Astrocyte (in vitro differentiated cells and primary cell): ENCODE measurements at regions not wholly inside any gene's neighbourhood (a gene's known extent, or its start where the extent isn't known, plus 50 kb on each side); places are given as distances from the start of the nearest gene placed in this dataset.

ENCODE experiments used
- DNase-seq: peaks from one replicate; pipeline ENCODE4 v3.0.0-alpha.2; 2010; ENCODE audit warnings: low read depth
- FAIRE-seq: peaks from 2 replicates; lab custom pipeline; 2011; peaks lifted over from hg19 to GRCh38; lab: Jason Lieb, UNC
- H2AFZ ChIP-seq: 2 replicates; pipeline ENCODE4 v1.6.0; 2012; ENCODE audit warnings: low read depth, low read length, inconsistent platforms
- H3K27ac ChIP-seq: 2 replicates; pipeline ENCODE4 v1.5.1; 2011; ENCODE audit warnings: low read depth, low read length, inconsistent platforms
- H3K27me3 ChIP-seq: 2 replicates; pipeline ENCODE4 v1.6.0; 2011; ENCODE audit warnings: low read length, inconsistent platforms; ENCODE audit not compliant: insufficient read depth
- H3K36me3 ChIP-seq: 2 replicates; pipeline ENCODE4 v1.5.1; 2011; ENCODE audit warnings: low read length, inconsistent platforms; ENCODE audit not compliant: insufficient read depth
- H3K4me1 ChIP-seq: 2 replicates; pipeline ENCODE4 v1.5.1; 2011; ENCODE audit warnings: low read length, inconsistent platforms; ENCODE audit not compliant: insufficient read depth
- H3K4me2 ChIP-seq: 2 replicates; pipeline ENCODE4 v1.6.0; 2012; ENCODE audit warnings: low read length, inconsistent platforms
- H3K4me3 ChIP-seq: 2 replicates; pipeline ENCODE4 v1.5.1; 2011; ENCODE audit warnings: low read depth, mild to moderate bottlenecking, low read length, inconsistent platforms; ENCODE audit not compliant: insufficient read depth
- H3K79me2 ChIP-seq: 2 replicates; pipeline ENCODE4 v1.6.0; 2012; ENCODE audit warnings: mild to moderate bottlenecking, low read length, inconsistent platforms; ENCODE audit not compliant: insufficient read depth
- H3K9ac ChIP-seq: 2 replicates; pipeline ENCODE4 v1.6.0; 2012; ENCODE audit warnings: mild to moderate bottlenecking, low read length, inconsistent platforms
- H3K9me3 ChIP-seq: 2 replicates; pipeline ENCODE4 v1.5.1; 2012; ENCODE audit warnings: low read depth, mild to moderate bottlenecking, low read length, inconsistent platforms; ENCODE audit not compliant: insufficient read depth
- H4K20me1 ChIP-seq: 2 replicates; pipeline ENCODE4 v1.6.0; 2012; ENCODE audit warnings: low read length, inconsistent platforms; ENCODE audit not compliant: insufficient read depth
- H3K27ac Mint-ChIP-seq: one replicate; pipeline ENCODE4 v1.8.0; 2021; ENCODE audit warnings: mild to moderate bottlenecking, mixed read lengths; ENCODE audit not compliant: unreplicated experiment
- H3K27me3 Mint-ChIP-seq: one replicate; pipeline ENCODE4 v1.8.0; 2021; ENCODE audit warnings: low read depth, mixed read lengths; ENCODE audit not compliant: unreplicated experiment
- H3K36me3 Mint-ChIP-seq: one replicate; pipeline ENCODE4 v1.8.0; 2021; ENCODE audit warnings: low read depth, mixed read lengths; ENCODE audit not compliant: unreplicated experiment
- H3K4me1 Mint-ChIP-seq: one replicate; pipeline ENCODE4 v1.8.0; 2021; ENCODE audit warnings: low read depth, mixed read lengths; ENCODE audit not compliant: unreplicated experiment
- H3K4me3 Mint-ChIP-seq: one replicate; pipeline ENCODE4 v1.8.0; 2021; ENCODE audit warnings: mild to moderate bottlenecking, moderate library complexity, mixed read lengths; ENCODE audit not compliant: unreplicated experiment
- H3K9me3 Mint-ChIP-seq: one replicate; pipeline ENCODE4 v1.8.0; 2021; ENCODE audit warnings: mild to moderate bottlenecking, mixed read lengths; ENCODE audit not compliant: unreplicated experiment
- EZH2 ChIP-seq: IDR thresholded peaks from 2 replicates; pipeline ENCODE4 v1.6.1; 2012; ENCODE audit warnings: mild to moderate bottlenecking, low read length, inconsistent platforms; ENCODE audit not compliant: insufficient read depth
- TF ChIP-seq, protein P1 (sequence below): IDR thresholded peaks from 2 replicates; pipeline ENCODE4 v1.5.1; 2011; ENCODE audit warnings: low read depth, mild to moderate bottlenecking, inconsistent platforms, low read length, moderate library complexity; ENCODE audit not compliant: insufficient read depth

DNA sequence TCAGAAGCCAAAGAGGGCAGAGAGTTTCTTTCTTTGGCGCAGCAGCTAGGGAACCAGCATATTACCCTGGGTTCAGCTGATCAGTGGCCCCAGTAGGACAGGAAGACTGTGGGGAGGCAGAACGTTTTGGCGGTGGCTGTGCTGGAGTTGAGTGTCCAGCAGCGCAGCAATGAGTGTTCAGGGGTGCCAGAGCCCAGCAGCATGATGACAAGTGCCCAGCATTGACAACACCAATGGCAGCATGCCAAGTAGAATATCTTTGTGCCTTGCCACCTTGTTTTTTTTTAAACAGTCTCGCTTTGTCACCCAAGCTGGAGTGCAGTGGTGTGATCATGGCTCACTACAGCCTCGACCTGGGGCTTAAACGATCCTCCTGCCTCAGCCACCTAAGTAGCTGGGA is 106.7 kb upstream of the CDC42BPA start:
- no peaks in the 10 kb centered on the region for H3K27me3 ChIP-seq
- H3K4me1 ChIP-seq: peaks cover 14% of the 10 kb centered on the region
- peaks cover 1% of the 10 kb centered on the region for H3K36me3 Mint-ChIP-seq
- H3K36me3 ChIP-seq: no peaks in the 10 kb centered on the region
- H3K9me3 Mint-ChIP-seq: peaks cover 3% of the 10 kb centered on the region
- TF ChIP-seq EZH2: no peak
- TF ChIP-seq, protein P1, sequence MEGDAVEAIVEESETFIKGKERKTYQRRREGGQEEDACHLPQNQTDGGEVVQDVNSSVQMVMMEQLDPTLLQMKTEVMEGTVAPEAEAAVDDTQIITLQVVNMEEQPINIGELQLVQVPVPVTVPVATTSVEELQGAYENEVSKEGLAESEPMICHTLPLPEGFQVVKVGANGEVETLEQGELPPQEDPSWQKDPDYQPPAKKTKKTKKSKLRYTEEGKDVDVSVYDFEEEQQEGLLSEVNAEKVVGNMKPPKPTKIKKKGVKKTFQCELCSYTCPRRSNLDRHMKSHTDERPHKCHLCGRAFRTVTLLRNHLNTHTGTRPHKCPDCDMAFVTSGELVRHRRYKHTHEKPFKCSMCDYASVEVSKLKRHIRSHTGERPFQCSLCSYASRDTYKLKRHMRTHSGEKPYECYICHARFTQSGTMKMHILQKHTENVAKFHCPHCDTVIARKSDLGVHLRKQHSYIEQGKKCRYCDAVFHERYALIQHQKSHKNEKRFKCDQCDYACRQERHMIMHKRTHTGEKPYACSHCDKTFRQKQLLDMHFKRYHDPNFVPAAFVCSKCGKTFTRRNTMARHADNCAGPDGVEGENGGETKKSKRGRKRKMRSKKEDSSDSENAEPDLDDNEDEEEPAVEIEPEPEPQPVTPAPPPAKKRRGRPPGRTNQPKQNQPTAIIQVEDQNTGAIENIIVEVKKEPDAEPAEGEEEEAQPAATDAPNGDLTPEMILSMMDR: no peak
- no peak overlapping the region for H3K4me2 ChIP-seq
- H3K27ac ChIP-seq: no peak overlapping the region
- FAIRE-seq (no peak), DNase-seq (no peak)
- no peaks in the 10 kb centered on the region for H3K79me2 ChIP-seq
- no peak overlapping the region for H2AFZ ChIP-seq
- H4K20me1 ChIP-seq: no peaks in the 10 kb centered on the region
- H3K27me3 Mint-ChIP-seq: peaks cover 3% of the 10 kb centered on the region
- H3K9ac ChIP-seq: no peak overlapping the region
- H3K4me3 ChIP-seq: no peak overlapping the region
- peaks cover 17% of the 10 kb centered on the region for H3K4me1 Mint-ChIP-seq
- H3K27ac Mint-ChIP-seq: no peak overlapping the region
- no peak overlapping the region for H3K4me3 Mint-ChIP-seq
- no peaks in the 10 kb centered on the region for H3K9me3 ChIP-seq

DNA sequence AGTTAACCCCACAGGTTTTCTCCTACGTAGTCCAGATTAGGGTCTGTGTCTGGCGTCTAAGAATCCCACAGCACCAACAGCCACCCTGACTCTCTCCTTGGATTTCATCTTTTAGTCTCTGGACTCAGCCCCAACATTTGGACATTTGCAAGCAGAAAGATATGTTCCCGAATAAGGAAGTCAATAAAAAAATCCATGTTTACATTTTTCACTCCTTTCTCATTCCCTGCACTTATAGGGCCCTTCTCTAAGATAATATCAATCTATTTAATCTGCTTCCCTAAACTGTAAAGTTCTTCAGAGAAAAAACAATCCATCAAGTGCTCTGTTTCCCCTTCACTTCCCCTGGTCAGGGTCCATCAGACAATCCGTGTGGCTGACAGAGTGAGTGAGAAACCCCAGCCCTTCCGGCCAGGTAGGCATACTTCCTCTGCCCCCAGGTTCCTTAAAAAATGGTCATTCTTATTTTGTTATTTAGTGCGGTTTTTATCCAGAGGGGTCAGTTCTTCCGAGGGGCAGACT is 105.9 kb upstream of the CDC42BPA start:
- H3K36me3 ChIP-seq: no peaks in the 10 kb centered on the region
- peaks cover 10% of the 10 kb centered on the region for H3K4me1 Mint-ChIP-seq
- H3K27me3 ChIP-seq: no peaks in the 10 kb centered on the region
- H4K20me1 ChIP-seq: no peaks in the 10 kb centered on the region
- H3K4me2 ChIP-seq: no peak overlapping the region
- no peak overlapping the region for H3K4me3 ChIP-seq
- DNase-seq: no peak
- H3K9me3 Mint-ChIP-seq: peaks cover under 1% of the 10 kb centered on the region
- H3K79me2 ChIP-seq: no peaks in the 10 kb centered on the region
- no peak for FAIRE-seq
- H3K4me3 Mint-ChIP-seq: no peak overlapping the region
- H3K4me1 ChIP-seq: peaks cover 6% of the 10 kb centered on the region
- peaks cover 2% of the 10 kb centered on the region for H3K36me3 Mint-ChIP-seq
- H2AFZ ChIP-seq: no peak overlapping the region
- H3K27ac Mint-ChIP-seq: no peak overlapping the region
- no peak overlapping the region for H3K9ac ChIP-seq
- TF ChIP-seq, protein P1: no peak
- no peak for TF ChIP-seq EZH2
- peaks cover 3% of the 10 kb centered on the region for H3K27me3 Mint-ChIP-seq
- no peak overlapping the region for H3K27ac ChIP-seq
- H3K9me3 ChIP-seq: no peaks in the 10 kb centered on the region

DNA sequence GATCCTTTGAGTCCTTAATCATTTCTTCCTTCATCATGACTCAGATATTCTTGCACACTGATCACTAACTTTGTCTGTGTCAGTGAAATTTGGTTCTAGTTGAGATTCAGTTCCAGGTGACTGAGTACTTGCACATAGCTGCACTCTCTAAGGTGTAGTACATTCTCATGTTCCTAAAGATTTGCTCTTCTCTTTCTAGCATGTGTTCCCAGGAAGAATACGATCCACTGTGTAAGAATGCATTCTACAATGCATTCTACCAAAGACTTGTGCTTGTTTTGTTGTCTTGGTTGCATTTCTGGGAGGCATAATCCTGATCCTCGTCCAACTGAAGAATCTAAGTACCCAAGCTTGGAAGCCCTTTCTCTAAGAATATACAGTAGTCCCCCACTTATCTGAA is 104.3 kb upstream of the CDC42BPA start:
- no peak overlapping the region for H3K4me2 ChIP-seq
- H3K4me3 ChIP-seq: no peak overlapping the region
- H3K27me3 Mint-ChIP-seq: peaks cover 3% of the 10 kb centered on the region
- no peaks in the 10 kb centered on the region for H3K9me3 Mint-ChIP-seq
- no peaks in the 10 kb centered on the region for H4K20me1 ChIP-seq
- H3K4me1 ChIP-seq: no peaks in the 10 kb centered on the region
- peaks cover 3% of the 10 kb centered on the region for H3K4me1 Mint-ChIP-seq
- no peak overlapping the region for H2AFZ ChIP-seq
- no peak for DNase-seq
- no peaks in the 10 kb centered on the region for H3K36me3 ChIP-seq
- no peak overlapping the region for H3K4me3 Mint-ChIP-seq
- TF ChIP-seq, protein P1: no peak
- TF ChIP-seq EZH2: no peak
- FAIRE-seq: no peak
- no peaks in the 10 kb centered on the region for H3K79me2 ChIP-seq
- H3K36me3 Mint-ChIP-seq: peaks cover 2% of the 10 kb centered on the region
- no peak overlapping the region for H3K27ac ChIP-seq
- H3K27ac Mint-ChIP-seq: no peak overlapping the region
- no peak overlapping the region for H3K9ac ChIP-seq
- H3K9me3 ChIP-seq: no peaks in the 10 kb centered on the region
- H3K27me3 ChIP-seq: no peaks in the 10 kb centered on the region
